A673 (cell line): ENCODE measurements at regions not wholly inside any gene's neighbourhood (a gene's known extent, or its start where the extent isn't known, plus 50 kb on each side); places are given as distances from the start of the nearest gene placed in this dataset.

ENCODE experiments used
- BruUV-seq: library from RNA; stranded (reverse); fragments of 400-500 nt; replicated peaks from 2 replicates; lab custom pipeline; 2021; lab: Mats Ljungman, UMichigan
- CTCF ChIA-PET: fragments of 300-600 bp; sonication (Branson Sonifier 250); formaldehyde crosslinking; loops from one replicate; lab custom pipeline; 2022; ENCODE audit warnings: antibody characterized with exemption; lab: Charles Lee
- POLR2A ChIA-PET: fragments of 300-600 bp; sonication (Branson Sonifier 250); formaldehyde crosslinking; loops from one replicate; lab custom pipeline; 2022; ENCODE audit warnings: antibody characterized with exemption; ENCODE audit not compliant: low non-redundant PET; lab: Charles Lee
- DNase-seq: peaks from one replicate; pipeline ENCODE4 v3.0.0-alpha.2; 2015; ENCODE audit warnings: low spot score
- H3K27ac ChIP-seq: fragments of 200-600 bp; sonication (generic); 2 replicates; pipeline ENCODE4 v1.5.1; 2016; ENCODE audit warnings: mixed run types, low read depth, mild to moderate bottlenecking, mixed read lengths, antibody characterized with exemption, low read length; ENCODE audit not compliant: poor library complexity, severe bottlenecking
- H3K27me3 ChIP-seq: fragments of 200-600 bp; sonication (generic); replicated peaks from 2 replicates; pipeline ENCODE4 v1.6.1; 2017; ENCODE audit warnings: mixed run types, low read depth, mild to moderate bottlenecking, mixed read lengths, antibody characterized with exemption, low read length; ENCODE audit not compliant: insufficient read depth, poor library complexity
- H3K36me3 ChIP-seq: fragments of 200-600 bp; sonication (generic); 2 replicates; pipeline ENCODE4 v1.6.1; 2016; ENCODE audit warnings: mixed run types, mild to moderate bottlenecking, mixed read lengths, antibody characterized with exemption, low read length; ENCODE audit not compliant: insufficient read depth, poor library complexity, severe bottlenecking
- H3K4me1 ChIP-seq: fragments of 200-600 bp; sonication (generic); 2 replicates; pipeline ENCODE4 v1.6.1; 2017; ENCODE audit warnings: mixed run types, mild to moderate bottlenecking, mixed read lengths, antibody characterized with exemption, low read length; ENCODE audit not compliant: insufficient read depth, poor library complexity, severe bottlenecking
- H3K4me3 ChIP-seq: fragments of 200-600 bp; sonication (generic); 2 replicates; pipeline ENCODE4 v1.5.1; 2016; ENCODE audit warnings: low read depth, mixed run types, mild to moderate bottlenecking, mixed read lengths, low read length; ENCODE audit not compliant: poor library complexity, severe bottlenecking
- H3K9me3 ChIP-seq: fragments of 200-600 bp; sonication (generic); 2 replicates; pipeline ENCODE4 v1.6.1; 2016; ENCODE audit warnings: mixed run types, low read depth, mild to moderate bottlenecking, mixed read lengths, antibody characterized with exemption, low read length; ENCODE audit not compliant: poor library complexity, severe bottlenecking
- EZH2 ChIP-seq: fragments of 200-600 bp; sonication (generic); IDR thresholded peaks from 2 replicates; pipeline ENCODE4 v1.6.1; 2017; ENCODE audit warnings: borderline replicate concordance, low read depth, mild to moderate bottlenecking, mixed read lengths, antibody characterized with exemption, low read length; ENCODE audit not compliant: poor library complexity, severe bottlenecking
- intact Hi-C: fragments of 100-400 bp; cut with micrococcal nuclease; formaldehyde crosslinking; loops from one replicate; pipeline ENCODE4 v1.10.0; 2022; ENCODE audit not compliant: unreplicated experiment
- TF ChIP-seq, protein P1 (sequence below): fragments of 300-800, 200-600 bp; sonication (generic); conservative IDR thresholded peaks from 2 replicates; pipeline ENCODE4 v1.5.1; 2017; ENCODE audit warnings: low read depth, mild to moderate bottlenecking, antibody characterized with exemption, low read length, moderate library complexity, mixed read lengths

DNA sequence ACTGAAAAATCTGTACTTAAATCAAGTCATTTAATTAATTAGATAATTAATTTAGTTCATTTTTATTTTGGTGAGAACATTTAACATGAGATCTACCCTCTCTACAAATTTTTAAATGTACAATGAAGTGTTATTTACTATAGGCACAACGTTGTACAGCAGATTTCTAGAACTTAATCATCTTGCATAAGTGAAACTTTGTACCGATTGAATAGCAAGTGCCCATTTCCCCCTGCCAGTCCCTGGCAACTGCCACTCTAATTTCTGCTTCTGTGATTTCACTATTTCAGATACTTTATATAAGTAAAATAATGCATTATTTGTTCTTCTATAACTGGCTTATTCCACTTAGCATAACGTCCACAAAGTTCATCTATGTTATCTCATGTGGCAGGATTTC is 50.1 kb upstream of the SYTL5 start:
- H3K27me3 ChIP-seq: no peaks in the 10 kb centered on the region
- TF ChIP-seq, protein P1, sequence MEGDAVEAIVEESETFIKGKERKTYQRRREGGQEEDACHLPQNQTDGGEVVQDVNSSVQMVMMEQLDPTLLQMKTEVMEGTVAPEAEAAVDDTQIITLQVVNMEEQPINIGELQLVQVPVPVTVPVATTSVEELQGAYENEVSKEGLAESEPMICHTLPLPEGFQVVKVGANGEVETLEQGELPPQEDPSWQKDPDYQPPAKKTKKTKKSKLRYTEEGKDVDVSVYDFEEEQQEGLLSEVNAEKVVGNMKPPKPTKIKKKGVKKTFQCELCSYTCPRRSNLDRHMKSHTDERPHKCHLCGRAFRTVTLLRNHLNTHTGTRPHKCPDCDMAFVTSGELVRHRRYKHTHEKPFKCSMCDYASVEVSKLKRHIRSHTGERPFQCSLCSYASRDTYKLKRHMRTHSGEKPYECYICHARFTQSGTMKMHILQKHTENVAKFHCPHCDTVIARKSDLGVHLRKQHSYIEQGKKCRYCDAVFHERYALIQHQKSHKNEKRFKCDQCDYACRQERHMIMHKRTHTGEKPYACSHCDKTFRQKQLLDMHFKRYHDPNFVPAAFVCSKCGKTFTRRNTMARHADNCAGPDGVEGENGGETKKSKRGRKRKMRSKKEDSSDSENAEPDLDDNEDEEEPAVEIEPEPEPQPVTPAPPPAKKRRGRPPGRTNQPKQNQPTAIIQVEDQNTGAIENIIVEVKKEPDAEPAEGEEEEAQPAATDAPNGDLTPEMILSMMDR: no peak
- no peak for TF ChIP-seq EZH2
- ChIA-PET CTCF (no interaction called here), POLR2A (no interaction called here)
- BruUV-seq: no TSS peak
- H3K36me3 ChIP-seq: no peaks in the 10 kb centered on the region
- H3K27ac ChIP-seq: no peak overlapping the region
- H3K4me1 ChIP-seq: no peaks in the 10 kb centered on the region
- no peak for DNase-seq
- no peak overlapping the region for H3K4me3 ChIP-seq
- no peaks in the 10 kb centered on the region for H3K9me3 ChIP-seq
- intact Hi-C loops: no loop called here
